NB4 (cell line): ENCODE measurements at regions not wholly inside any gene's neighbourhood (a gene's known extent, or its start where the extent isn't known, plus 50 kb on each side); places are given as distances from the start of the nearest gene placed in this dataset.

ENCODE experiments used
- MYC ChIP-seq: IDR thresholded peaks from 2 replicates; pipeline ENCODE4 v1.6.1; 2011; ENCODE audit warnings: low read depth, low read length
- POLR2A ChIP-seq: IDR thresholded peaks from 2 replicates; pipeline ENCODE4 v1.6.1; 2011; ENCODE audit warnings: mild to moderate bottlenecking; ENCODE audit not compliant: insufficient read length; ENCODE audit errors: extremely low read depth
- TF ChIP-seq, protein P1 (sequence below): IDR thresholded peaks from one replicate; pipeline ENCODE4 v1.5.1; 2012; ENCODE audit warnings: low read depth, low read length
- TF ChIP-seq, protein P2 (sequence below): IDR thresholded peaks from 2 replicates; pipeline ENCODE4 v1.6.1; 2011; ENCODE audit warnings: low read depth, low read length

DNA sequence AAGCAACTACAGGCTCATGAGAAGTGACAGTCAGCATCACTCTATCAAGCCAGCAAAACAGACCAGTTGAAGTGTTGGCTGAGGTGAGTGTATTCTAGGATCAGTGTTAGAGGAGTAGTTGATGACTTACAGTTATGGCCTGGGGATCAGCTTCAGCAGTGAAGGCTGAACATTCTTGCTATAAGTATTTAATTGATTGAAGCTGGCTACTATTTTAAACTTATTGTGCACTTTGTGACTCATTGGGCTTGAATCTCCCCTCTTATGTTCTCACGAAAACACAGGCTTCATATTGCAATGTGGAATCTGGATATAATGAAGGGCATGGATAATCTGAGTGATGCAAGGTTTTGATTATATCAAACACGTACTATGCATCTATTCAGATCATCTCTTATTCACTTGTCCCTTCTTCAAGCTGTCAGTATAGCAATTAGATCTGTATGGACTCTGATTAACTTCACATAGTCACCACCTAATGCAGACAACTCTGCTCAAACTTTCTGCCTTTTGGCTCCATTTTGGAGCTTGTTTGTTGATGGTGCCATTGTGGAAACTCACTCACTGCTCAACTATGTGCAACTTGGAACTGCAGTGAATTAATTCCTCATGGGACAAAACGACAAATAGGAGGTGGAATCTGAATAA, 309.2 kb downstream of the SLC16A7 start:
- TF ChIP-seq, protein P1, sequence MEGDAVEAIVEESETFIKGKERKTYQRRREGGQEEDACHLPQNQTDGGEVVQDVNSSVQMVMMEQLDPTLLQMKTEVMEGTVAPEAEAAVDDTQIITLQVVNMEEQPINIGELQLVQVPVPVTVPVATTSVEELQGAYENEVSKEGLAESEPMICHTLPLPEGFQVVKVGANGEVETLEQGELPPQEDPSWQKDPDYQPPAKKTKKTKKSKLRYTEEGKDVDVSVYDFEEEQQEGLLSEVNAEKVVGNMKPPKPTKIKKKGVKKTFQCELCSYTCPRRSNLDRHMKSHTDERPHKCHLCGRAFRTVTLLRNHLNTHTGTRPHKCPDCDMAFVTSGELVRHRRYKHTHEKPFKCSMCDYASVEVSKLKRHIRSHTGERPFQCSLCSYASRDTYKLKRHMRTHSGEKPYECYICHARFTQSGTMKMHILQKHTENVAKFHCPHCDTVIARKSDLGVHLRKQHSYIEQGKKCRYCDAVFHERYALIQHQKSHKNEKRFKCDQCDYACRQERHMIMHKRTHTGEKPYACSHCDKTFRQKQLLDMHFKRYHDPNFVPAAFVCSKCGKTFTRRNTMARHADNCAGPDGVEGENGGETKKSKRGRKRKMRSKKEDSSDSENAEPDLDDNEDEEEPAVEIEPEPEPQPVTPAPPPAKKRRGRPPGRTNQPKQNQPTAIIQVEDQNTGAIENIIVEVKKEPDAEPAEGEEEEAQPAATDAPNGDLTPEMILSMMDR: no peak
- TF ChIP-seq POLR2A: no peak
- TF ChIP-seq MYC: no peak
- TF ChIP-seq, protein P2, sequence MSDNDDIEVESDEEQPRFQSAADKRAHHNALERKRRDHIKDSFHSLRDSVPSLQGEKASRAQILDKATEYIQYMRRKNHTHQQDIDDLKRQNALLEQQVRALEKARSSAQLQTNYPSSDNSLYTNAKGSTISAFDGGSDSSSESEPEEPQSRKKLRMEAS: no peak
